HepG2 (cell line): ENCODE measurements at regions not wholly inside any gene's neighbourhood (a gene's known extent, or its start where the extent isn't known, plus 50 kb on each side); places are given as distances from the start of the nearest gene placed in this dataset.

ENCODE experiments used
- GATAD2A ChIP-seq: IDR thresholded peaks from 2 replicates; pipeline ENCODE4 v1.6.1; 2016
- KDM3A ChIP-seq: IDR thresholded peaks from 2 replicates; pipeline ENCODE4 v1.6.1; 2018; ENCODE audit warnings: low read depth, missing compliant biosample characterization
- POLR2A ChIP-seq, 2 experiments: IDR thresholded peaks; 2 replicates each; pipeline ENCODE4 v1.6.1; 2011; ENCODE audit warnings: low read depth in 2 of 2, low read length in 2 of 2, mild to moderate bottlenecking in 1 of 2, moderate library complexity in 1 of 2; ENCODE audit not compliant: insufficient read depth in 1 of 2
- PRPF4 ChIP-seq: fragments of 200-400 bp; formaldehyde crosslinking; IDR thresholded peaks from 2 replicates; pipeline ENCODE4 v1.6.1; 2016; ENCODE audit warnings: low read length, low read depth; ENCODE audit not compliant: poor library complexity, severe bottlenecking
- RARA ChIP-seq: IDR thresholded peaks from 2 replicates; pipeline ENCODE4 v1.6.1; 2016; ENCODE audit warnings: missing genetic modification reagents, missing compliant biosample characterization
- SP1 ChIP-seq, 2 experiments: fragments of 450-650 bp in 1 of 2; sonication (generic) in 1 of 2; formaldehyde crosslinking in 1 of 2; IDR thresholded peaks; 2 replicates each; pipeline versions ENCODE4 v1.4.0 to v1.6.1; 2016 to 2020; ENCODE audit warnings: missing genetic modification reagents in 1 of 2
- ZIK1 ChIP-seq: sonication (generic); formaldehyde crosslinking; IDR thresholded peaks from 2 replicates; pipeline ENCODE4 v1.5.0; 2020; ENCODE audit warnings: mild to moderate bottlenecking, low read depth, missing genetic modification reagents, borderline replicate concordance
- ZKSCAN8 ChIP-seq: IDR thresholded peaks from 2 replicates; pipeline ENCODE4 v1.6.1; 2016; ENCODE audit warnings: borderline replicate concordance, missing genetic modification reagents, missing compliant biosample characterization
- ZNF44 ChIP-seq: sonication (generic); formaldehyde crosslinking; IDR thresholded peaks from 2 replicates; pipeline ENCODE4 v1.5.1; 2020; ENCODE audit warnings: mild to moderate bottlenecking, missing genetic modification reagents
- ZNF441 ChIP-seq: sonication (generic); formaldehyde crosslinking; IDR thresholded peaks from 2 replicates; pipeline ENCODE4 v1.7.0; 2021; ENCODE audit warnings: missing genetic modification reagents, borderline replicate concordance
- ZNF451 ChIP-seq: sonication (generic); formaldehyde crosslinking; IDR thresholded peaks from 2 replicates; pipeline ENCODE4 v1.5.0; 2020; ENCODE audit warnings: mild to moderate bottlenecking, missing genetic modification reagents
- ZNF644 ChIP-seq: IDR thresholded peaks from 2 replicates; pipeline ENCODE4 v1.6.1; 2016; ENCODE audit warnings: low read depth
- ZNF772 ChIP-seq: sonication (generic); formaldehyde crosslinking; IDR thresholded peaks from 2 replicates; pipeline ENCODE4 v1.5.0; 2020; ENCODE audit warnings: mild to moderate bottlenecking, missing genetic modification reagents
- TF ChIP-seq, protein P1 (sequence below): IDR thresholded peaks from 2 replicates; pipeline ENCODE4 v1.6.1; 2016; ENCODE audit warnings: mild to moderate bottlenecking
- TF ChIP-seq, protein P2 (sequence below): sonication (generic); formaldehyde crosslinking; IDR thresholded peaks from 2 replicates; pipeline ENCODE4 v1.4.0; 2020; ENCODE audit warnings: missing genetic modification reagents, borderline replicate concordance
- TF ChIP-seq, protein P3 (sequence below): sonication (generic); formaldehyde crosslinking; IDR thresholded peaks from 2 replicates; pipeline ENCODE4 v1.4.0; 2020; ENCODE audit warnings: low read depth, missing genetic modification reagents
- TF ChIP-seq, protein P4 (sequence below): sonication (generic); formaldehyde crosslinking; IDR thresholded peaks from 2 replicates; pipeline ENCODE4 v1.5.0; 2020; ENCODE audit warnings: mild to moderate bottlenecking, missing genetic modification reagents, moderate library complexity
- TF ChIP-seq, protein P5 (sequence below): sonication (generic); formaldehyde crosslinking; IDR thresholded peaks from 2 replicates; pipeline ENCODE4 v1.5.0; 2020; ENCODE audit warnings: mild to moderate bottlenecking, missing genetic modification reagents

DNA sequence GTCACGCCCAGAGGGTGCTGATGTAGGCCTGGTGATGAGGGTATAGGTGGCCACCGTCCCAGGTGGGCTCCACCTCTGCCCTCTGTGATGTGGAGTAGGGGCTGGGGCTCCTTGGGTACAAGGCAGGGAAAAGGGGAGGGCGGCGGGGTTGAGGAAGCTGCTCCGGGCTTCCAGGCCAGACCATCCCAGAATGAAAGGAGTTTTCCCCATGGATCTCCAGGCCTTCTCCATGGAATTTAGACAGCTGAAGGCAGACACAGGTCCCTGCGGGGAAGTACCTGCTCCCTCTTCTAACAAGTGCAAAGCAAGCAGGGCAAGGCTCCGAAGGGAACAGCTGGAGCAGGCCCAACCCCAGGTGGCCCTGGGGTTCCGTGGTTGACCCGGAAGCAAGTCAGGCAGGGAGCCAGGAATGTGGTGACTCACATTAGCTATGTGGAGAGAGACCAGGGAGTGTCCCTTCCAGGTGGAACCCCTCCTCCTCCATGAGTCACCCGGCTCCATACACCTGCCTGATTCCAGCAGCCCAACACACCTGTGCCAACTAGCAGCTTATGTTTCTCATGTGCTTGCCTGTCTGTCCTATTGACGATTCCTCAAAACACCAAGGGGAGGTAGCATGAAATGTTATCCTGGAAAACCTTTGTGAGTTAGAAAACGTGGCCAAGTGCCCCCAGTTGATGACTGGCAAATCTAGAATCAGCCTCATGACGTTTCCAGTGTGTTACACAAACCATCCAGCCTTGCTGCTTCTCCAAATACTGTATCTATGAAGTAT, 59.7 kb upstream of the SNX9 start (continued):
- TF ChIP-seq, protein P1, sequence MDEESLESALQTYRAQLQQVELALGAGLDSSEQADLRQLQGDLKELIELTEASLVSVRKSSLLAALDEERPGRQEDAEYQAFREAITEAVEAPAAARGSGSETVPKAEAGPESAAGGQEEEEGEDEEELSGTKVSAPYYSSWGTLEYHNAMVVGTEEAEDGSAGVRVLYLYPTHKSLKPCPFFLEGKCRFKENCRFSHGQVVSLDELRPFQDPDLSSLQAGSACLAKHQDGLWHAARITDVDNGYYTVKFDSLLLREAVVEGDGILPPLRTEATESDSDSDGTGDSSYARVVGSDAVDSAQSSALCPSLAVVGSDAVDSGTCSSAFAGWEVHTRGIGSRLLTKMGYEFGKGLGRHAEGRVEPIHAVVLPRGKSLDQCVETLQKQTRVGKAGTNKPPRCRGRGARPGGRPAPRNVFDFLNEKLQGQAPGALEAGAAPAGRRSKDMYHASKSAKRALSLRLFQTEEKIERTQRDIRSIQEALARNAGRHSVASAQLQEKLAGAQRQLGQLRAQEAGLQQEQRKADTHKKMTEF (CRISPR knock-in tag): peak; percentile 61
- TF ChIP-seq, protein P2, sequence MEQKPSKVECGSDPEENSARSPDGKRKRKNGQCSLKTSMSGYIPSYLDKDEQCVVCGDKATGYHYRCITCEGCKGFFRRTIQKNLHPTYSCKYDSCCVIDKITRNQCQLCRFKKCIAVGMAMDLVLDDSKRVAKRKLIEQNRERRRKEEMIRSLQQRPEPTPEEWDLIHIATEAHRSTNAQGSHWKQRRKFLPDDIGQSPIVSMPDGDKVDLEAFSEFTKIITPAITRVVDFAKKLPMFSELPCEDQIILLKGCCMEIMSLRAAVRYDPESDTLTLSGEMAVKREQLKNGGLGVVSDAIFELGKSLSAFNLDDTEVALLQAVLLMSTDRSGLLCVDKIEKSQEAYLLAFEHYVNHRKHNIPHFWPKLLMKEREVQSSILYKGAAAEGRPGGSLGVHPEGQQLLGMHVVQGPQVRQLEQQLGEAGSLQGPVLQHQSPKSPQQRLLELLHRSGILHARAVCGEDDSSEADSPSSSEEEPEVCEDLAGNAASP (CRISPR knock-in tag): peak; percentile 70; the same call in 1 of the 2 replicates
- TF ChIP-seq ZNF772 (CRISPR knock-in tag) (peak; percentile 70; the same call in 1 of the 2 replicates), ZIK1 (peak; percentile 49; the same call in 1 of the 2 replicates), SP1 (IDR thresholded peaks at IDR 0.05) (no peak), SP1 (CRISPR knock-in tag; IDR thresholded peaks at IDR 0.05) (0 out of 2 replicates have a peak, but pooled peaks have one; percentile 14), ZNF441 (peak; percentile 69; the same call in 1 of the 2 replicates), GATAD2A (CRISPR knock-in tag) (peak; percentile 77), POLR2A (IDR thresholded peaks at IDR 0.05; ENCODE audit: insufficient read depth in 1 of 2, low read depth in 2 of 2, low read length in 2 of 2) (peak in 1 of 2 experiments; percentile 34; a peak in 2 of 4 replicates), ZNF644 (0 out of 2 replicates have a peak, but pooled peaks have one; percentile 11), ZNF44 (0 out of 2 replicates have a peak, but pooled peaks have one; percentile 23), KDM3A (CRISPR knock-in tag) (0 out of 2 replicates have a peak, but pooled peaks have one; percentile 58), ZNF451 (CRISPR knock-in tag) (peak; percentile 83), PRPF4 (no peak), ZKSCAN8 (CRISPR knock-in tag) (no peak; the same call in 1 of the 2 replicates), RARA (CRISPR knock-in tag) (peak; percentile 88)
- TF ChIP-seq, protein P3, sequence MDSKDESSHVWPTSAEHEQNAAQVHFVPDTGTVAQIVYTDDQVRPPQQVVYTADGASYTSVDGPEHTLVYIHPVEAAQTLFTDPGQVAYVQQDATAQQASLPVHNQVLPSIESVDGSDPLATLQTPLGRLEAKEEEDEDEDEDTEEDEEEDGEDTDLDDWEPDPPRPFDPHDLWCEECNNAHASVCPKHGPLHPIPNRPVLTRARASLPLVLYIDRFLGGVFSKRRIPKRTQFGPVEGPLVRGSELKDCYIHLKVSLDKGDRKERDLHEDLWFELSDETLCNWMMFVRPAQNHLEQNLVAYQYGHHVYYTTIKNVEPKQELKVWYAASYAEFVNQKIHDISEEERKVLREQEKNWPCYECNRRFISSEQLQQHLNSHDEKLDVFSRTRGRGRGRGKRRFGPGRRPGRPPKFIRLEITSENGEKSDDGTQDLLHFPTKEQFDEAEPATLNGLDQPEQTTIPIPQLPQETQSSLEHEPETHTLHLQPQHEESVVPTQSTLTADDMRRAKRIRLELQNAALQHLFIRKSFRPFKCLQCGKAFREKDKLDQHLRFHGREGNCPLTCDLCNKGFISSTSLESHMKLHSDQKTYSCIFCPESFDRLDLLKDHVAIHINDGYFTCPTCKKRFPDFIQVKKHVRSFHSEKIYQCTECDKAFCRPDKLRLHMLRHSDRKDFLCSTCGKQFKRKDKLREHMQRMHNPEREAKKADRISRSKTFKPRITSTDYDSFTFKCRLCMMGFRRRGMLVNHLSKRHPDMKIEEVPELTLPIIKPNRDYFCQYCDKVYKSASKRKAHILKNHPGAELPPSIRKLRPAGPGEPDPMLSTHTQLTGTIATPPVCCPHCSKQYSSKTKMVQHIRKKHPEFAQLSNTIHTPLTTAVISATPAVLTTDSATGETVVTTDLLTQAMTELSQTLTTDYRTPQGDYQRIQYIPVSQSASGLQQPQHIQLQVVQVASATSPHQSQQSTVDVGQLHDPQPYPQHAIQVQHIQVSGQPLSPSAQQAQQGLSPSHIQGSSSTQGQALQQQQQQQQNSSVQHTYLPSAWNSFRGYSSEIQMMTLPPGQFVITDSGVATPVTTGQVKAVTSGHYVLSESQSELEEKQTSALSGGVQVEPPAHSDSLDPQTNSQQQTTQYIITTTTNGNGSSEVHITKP (CRISPR knock-in tag): peak; percentile 73; the same call in 1 of the 2 replicates
- TF ChIP-seq, protein P4, sequence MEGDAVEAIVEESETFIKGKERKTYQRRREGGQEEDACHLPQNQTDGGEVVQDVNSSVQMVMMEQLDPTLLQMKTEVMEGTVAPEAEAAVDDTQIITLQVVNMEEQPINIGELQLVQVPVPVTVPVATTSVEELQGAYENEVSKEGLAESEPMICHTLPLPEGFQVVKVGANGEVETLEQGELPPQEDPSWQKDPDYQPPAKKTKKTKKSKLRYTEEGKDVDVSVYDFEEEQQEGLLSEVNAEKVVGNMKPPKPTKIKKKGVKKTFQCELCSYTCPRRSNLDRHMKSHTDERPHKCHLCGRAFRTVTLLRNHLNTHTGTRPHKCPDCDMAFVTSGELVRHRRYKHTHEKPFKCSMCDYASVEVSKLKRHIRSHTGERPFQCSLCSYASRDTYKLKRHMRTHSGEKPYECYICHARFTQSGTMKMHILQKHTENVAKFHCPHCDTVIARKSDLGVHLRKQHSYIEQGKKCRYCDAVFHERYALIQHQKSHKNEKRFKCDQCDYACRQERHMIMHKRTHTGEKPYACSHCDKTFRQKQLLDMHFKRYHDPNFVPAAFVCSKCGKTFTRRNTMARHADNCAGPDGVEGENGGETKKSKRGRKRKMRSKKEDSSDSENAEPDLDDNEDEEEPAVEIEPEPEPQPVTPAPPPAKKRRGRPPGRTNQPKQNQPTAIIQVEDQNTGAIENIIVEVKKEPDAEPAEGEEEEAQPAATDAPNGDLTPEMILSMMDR (CRISPR knock-in tag): 0 out of 2 replicates have a peak, but pooled peaks have one; percentile 10
- TF ChIP-seq, protein P5, sequence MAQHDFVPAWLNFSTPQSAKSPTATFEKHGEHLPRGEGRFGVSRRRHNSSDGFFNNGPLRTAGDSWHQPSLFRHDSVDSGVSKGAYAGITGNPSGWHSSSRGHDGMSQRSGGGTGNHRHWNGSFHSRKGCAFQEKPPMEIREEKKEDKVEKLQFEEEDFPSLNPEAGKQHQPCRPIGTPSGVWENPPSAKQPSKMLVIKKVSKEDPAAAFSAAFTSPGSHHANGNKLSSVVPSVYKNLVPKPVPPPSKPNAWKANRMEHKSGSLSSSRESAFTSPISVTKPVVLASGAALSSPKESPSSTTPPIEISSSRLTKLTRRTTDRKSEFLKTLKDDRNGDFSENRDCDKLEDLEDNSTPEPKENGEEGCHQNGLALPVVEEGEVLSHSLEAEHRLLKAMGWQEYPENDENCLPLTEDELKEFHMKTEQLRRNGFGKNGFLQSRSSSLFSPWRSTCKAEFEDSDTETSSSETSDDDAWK (CRISPR knock-in tag): no peak
